Liver (tissue), 8 donors: ENCODE measurements at regions not wholly inside any gene's neighbourhood (a gene's known extent, or its start where the extent isn't known, plus 50 kb on each side); places are given as distances from the start of the nearest gene placed in this dataset.

ENCODE experiments used
- DNase-seq: peaks from one replicate; pipeline ENCODE4 v3.0.0-alpha.2; 2017; ENCODE audit warnings: low spot score
- H3K27ac ChIP-seq, 2 donors: one replicate each; pipeline ENCODE4 v1.7.0; 2013; ENCODE audit warnings: inconsistent platforms in 2 of 2, low read length in 2 of 2, control low read depth in 1 of 2, low read depth in 1 of 2, mild to moderate bottlenecking in 1 of 2
- H3K27me3 ChIP-seq, 4 donors: one replicate each; pipeline versions ENCODE4 v1.6.1 to v1.7.0; 2013; ENCODE audit warnings: low read length in 3 of 4, inconsistent platforms in 1 of 4, mild to moderate bottlenecking in 1 of 4, moderate library complexity in 1 of 4; ENCODE audit not compliant: control insufficient read depth in 4 of 4, insufficient read depth in 4 of 4
- H3K36me3 ChIP-seq, 4 donors: one replicate each; pipeline versions ENCODE4 v1.6.1 to v1.7.0; 2013; ENCODE audit warnings: low read length in 3 of 4, mild to moderate bottlenecking in 3 of 4, low read depth in 1 of 4, moderate library complexity in 1 of 4; ENCODE audit not compliant: control insufficient read depth in 4 of 4, insufficient read depth in 3 of 4
- H3K4me1 ChIP-seq, 4 donors: one replicate each; pipeline versions ENCODE4 v1.6.1 to v1.7.0; 2013; ENCODE audit warnings: low read length in 3 of 4, mild to moderate bottlenecking in 3 of 4, moderate library complexity in 1 of 4; ENCODE audit not compliant: control insufficient read depth in 4 of 4, insufficient read depth in 4 of 4
- H3K4me3 ChIP-seq, 3 donors: one replicate each; pipeline versions ENCODE4 v1.6.1 to v1.7.0; 2013; ENCODE audit warnings: low read length in 3 of 3, control low read depth in 1 of 3, low read depth in 1 of 3, mild to moderate bottlenecking in 1 of 3
- H3K9ac ChIP-seq, 2 donors: one replicate each; pipeline ENCODE4 v1.7.0; 2013; ENCODE audit warnings: low read length in 2 of 2, mild to moderate bottlenecking in 2 of 2, moderate library complexity in 2 of 2, control low read depth in 1 of 2, low read depth in 1 of 2
- H3K9me3 ChIP-seq, 4 donors: one replicate each; pipeline versions ENCODE4 v1.6.1 to v1.7.0; 2013; ENCODE audit warnings: low read length in 3 of 4; ENCODE audit not compliant: control insufficient read depth in 4 of 4
- ATF3 ChIP-seq: IDR thresholded peaks from 2 replicates; pipeline ENCODE4 v1.6.1; 2016; ENCODE audit warnings: antibody characterized with exemption
- CTCF ChIP-seq: fragments of 150-350 bp; IDR thresholded peaks from 2 replicates; pipeline ENCODE4 v1.5.1; 2017; ENCODE audit warnings: improper control_type of control experiment, low read depth, low read length; ENCODE audit not compliant: missing input control
- EGR1 ChIP-seq, 2 donors: IDR thresholded peaks; 2 replicates each; pipeline ENCODE4 v1.6.1; 2016 to 2018; ENCODE audit warnings: antibody characterized with exemption in 2 of 2, low read depth in 2 of 2
- FOXA1 ChIP-seq: IDR thresholded peaks from 2 replicates; pipeline ENCODE4 v1.6.1; 2016; ENCODE audit warnings: antibody characterized with exemption
- FOXA2 ChIP-seq: IDR thresholded peaks from 2 replicates; pipeline ENCODE4 v1.6.1; 2016; ENCODE audit warnings: antibody characterized with exemption
- GABPA ChIP-seq, 2 donors: IDR thresholded peaks in 1 of 2; conservative IDR thresholded peaks in 1 of 2; 2 replicates each; pipeline ENCODE4 v1.6.1; 2016; ENCODE audit warnings: antibody characterized with exemption in 2 of 2, mild to moderate bottlenecking in 1 of 2, moderate library complexity in 1 of 2
- HNF4A ChIP-seq, 2 donors: conservative IDR thresholded peaks; 2 replicates each; pipeline ENCODE4 v1.6.1; 2016; ENCODE audit warnings: antibody characterized with exemption in 2 of 2, mild to moderate bottlenecking in 2 of 2
- HNF4G ChIP-seq: IDR thresholded peaks from 2 replicates; pipeline ENCODE4 v1.6.1; 2016; ENCODE audit warnings: antibody characterized with exemption
- JUND ChIP-seq, 2 donors: IDR thresholded peaks; 2 replicates each; pipeline ENCODE4 v1.6.1; 2016; ENCODE audit warnings: antibody characterized with exemption in 2 of 2
- MAX ChIP-seq: IDR thresholded peaks from 2 replicates; pipeline ENCODE4 v1.6.1; 2016; ENCODE audit warnings: antibody characterized with exemption
- NR2F2 ChIP-seq: IDR thresholded peaks from 2 replicates; pipeline ENCODE4 v1.6.1; 2016; ENCODE audit warnings: antibody characterized with exemption
- RAD21 ChIP-seq, 2 donors: IDR thresholded peaks; 2 replicates each; pipeline ENCODE4 v1.6.1; 2016; ENCODE audit warnings: antibody characterized with exemption in 2 of 2, mild to moderate bottlenecking in 2 of 2
- REST ChIP-seq: IDR thresholded peaks from 2 replicates; pipeline ENCODE4 v1.6.1; 2016; ENCODE audit warnings: antibody characterized with exemption, mild to moderate bottlenecking
- RXRA ChIP-seq, 2 donors: IDR thresholded peaks; 2 replicates each; pipeline ENCODE4 v1.6.1; 2017 to 2018; ENCODE audit warnings: antibody characterized with exemption in 2 of 2, mild to moderate bottlenecking in 1 of 2
- SP1 ChIP-seq: IDR thresholded peaks from 2 replicates; pipeline ENCODE4 v1.6.1; 2018; ENCODE audit warnings: antibody characterized with exemption, mild to moderate bottlenecking
- TAF1 ChIP-seq: conservative IDR thresholded peaks from 2 replicates; pipeline ENCODE4 v1.6.1; 2016; ENCODE audit warnings: antibody characterized with exemption, mild to moderate bottlenecking
- YY1 ChIP-seq: IDR thresholded peaks from 2 replicates; pipeline ENCODE4 v1.6.1; 2016; ENCODE audit warnings: antibody characterized with exemption, mild to moderate bottlenecking
- ZBTB33 ChIP-seq: IDR thresholded peaks from 2 replicates; pipeline ENCODE4 v1.6.1; 2016; ENCODE audit warnings: antibody characterized with exemption
- WGBS: extraction: QIAGEN DNeasy Blood & Tissue Kit; methylation state at CpG from one replicate; pipeline ENCODE4 v1.1.7; 2013; 5-methylcytosine and 5-hydroxymethylcytosine counted together
- donor health status: healthy.
- donor health status: healthy.
- donor health status: healthy.
- donor health status: healthy.
- donor health status: healthy.

GRCh38 chr17:15883617-15884111, 61.3 kb upstream of the ADORA2B start:
- Histone ChIP-seq H3K4me3 (no peak overlapping the region), H3K27ac (no peak overlapping the region), H3K9ac (no peak overlapping the region), H3K9me3 (no peaks in the 10 kb centered on the region), H3K27me3 (no peaks in the 10 kb centered on the region), H3K4me1 (no peaks in the 10 kb centered on the region), H3K36me3 (no peaks in the 10 kb centered on the region)
- WGBS: 88% methylated on average over 8 of the region's 8 CpGs
- DNase-seq: no peak
- no peak for TF ChIP-seq NR2F2
- TF ChIP-seq YY1: no peak
- TF ChIP-seq RAD21 (IDR thresholded peaks at IDR 0.05): no peak
- no peak for TF ChIP-seq HNF4A (conservative IDR thresholded peaks at IDR 0.05)
- no peak for TF ChIP-seq EGR1 (IDR thresholded peaks at IDR 0.05; ENCODE audit: low read depth in 2 of 2)
- no peak for TF ChIP-seq MAX
- TF ChIP-seq SP1: no peak
- no peak for TF ChIP-seq GABPA (IDR thresholded peaks at IDR 0.05 in 1 of 2, conservative IDR thresholded peaks at IDR 0.05 in 1 of 2)
- TF ChIP-seq FOXA1: no peak
- TF ChIP-seq REST: no peak

GRCh38 chr17:15884731-15885130, 60.2 kb upstream of the ADORA2B start:
- Histone ChIP-seq H3K27me3 (no peaks in the 10 kb centered on the region), H3K9me3 (no peaks in the 10 kb centered on the region), H3K36me3 (no peaks in the 10 kb centered on the region), H3K9ac (no peak overlapping the region), H3K4me3 (no peak overlapping the region), H3K4me1 (no peaks in the 10 kb centered on the region), H3K27ac (no peak overlapping the region)
- TF ChIP-seq REST (no peak), ZBTB33 (no peak), NR2F2 (no peak), HNF4A (conservative IDR thresholded peaks at IDR 0.05) (no peak), YY1 (no peak), RXRA (IDR thresholded peaks at IDR 0.05) (no peak), ATF3 (no peak), FOXA1 (no peak), SP1 (no peak), EGR1 (IDR thresholded peaks at IDR 0.05; ENCODE audit: low read depth in 2 of 2) (no peak), FOXA2 (no peak), RAD21 (IDR thresholded peaks at IDR 0.05) (no peak), MAX (no peak), GABPA (IDR thresholded peaks at IDR 0.05 in 1 of 2, conservative IDR thresholded peaks at IDR 0.05 in 1 of 2) (no peak), TAF1 (no peak), HNF4G (no peak), CTCF (no peak), JUND (IDR thresholded peaks at IDR 0.05) (no peak)
- DNase-seq: no peak
- 88% methylated on average over 4 of the region's 4 CpGs for WGBS
